Transverse colon (tissue), 4 donors: ENCODE measurements at regions not wholly inside any gene's neighbourhood (a gene's known extent, or its start where the extent isn't known, plus 50 kb on each side); places are given as distances from the start of the nearest gene placed in this dataset.

ENCODE experiments used
- DNase-seq: peaks from one replicate; pipeline ENCODE4 v3.0.0-alpha.2; 2019
- H3K27ac ChIP-seq, 4 donors: fragments of 200-600 bp; sonication (generic); 2 replicates each; pipeline ENCODE4 v1.5.1; 2016 to 2018; ENCODE audit warnings: inconsistent platforms in 4 of 4
- H3K27me3 ChIP-seq: fragments of 200-600 bp; sonication (generic); 2 replicates; pipeline ENCODE4 v1.5.1; 2017; ENCODE audit warnings: inconsistent platforms
- H3K36me3 ChIP-seq, 4 donors: fragments of 200-600 bp; sonication (generic); 2 replicates each; pipeline ENCODE4 v1.5.1; 2017 to 2019; ENCODE audit warnings: inconsistent platforms in 4 of 4
- H3K4me1 ChIP-seq, 4 donors: fragments of 200-600 bp; sonication (generic); 2 replicates each; pipeline ENCODE4 v1.5.1; 2017 to 2020; ENCODE audit warnings: inconsistent platforms in 4 of 4
- H3K4me3 ChIP-seq, 4 donors: fragments of 200-600 bp; sonication (generic); 1 replicate in 1 of 4; 2 replicates in 3 of 4; pipeline versions ENCODE4 v1.5.1 to v1.6.1; 2017 to 2019; ENCODE audit warnings: inconsistent platforms in 4 of 4
- H3K9me3 ChIP-seq, 2 donors: fragments of 200-600 bp; sonication (generic); 2 replicates each; pipeline ENCODE4 v1.5.1; 2017 to 2019; ENCODE audit warnings: inconsistent platforms in 2 of 2
- CTCF ChIP-seq, 5 experiments: fragments of 200-600 bp in 3 of 5; fragments of 450-650 bp in 2 of 5; sonication (generic) in 3 of 5; IDR thresholded peaks; 1 replicate in 2 of 5; 2 replicates in 3 of 5; pipeline ENCODE4 v1.5.1; 2016 to 2017; ENCODE audit warnings: antibody characterized with exemption in 5 of 5, inconsistent platforms in 3 of 5, mild to moderate bottlenecking in 2 of 5, moderate library complexity in 1 of 5
- EP300 ChIP-seq: sonication (generic); formaldehyde crosslinking; IDR thresholded peaks from one replicate; pipeline ENCODE4 v1.6.1; 2017; ENCODE audit warnings: antibody characterized with exemption, low read depth
- POLR2A ChIP-seq: fragments of 450-650 bp; IDR thresholded peaks from one replicate; pipeline ENCODE4 v1.6.1; 2016; ENCODE audit warnings: antibody characterized with exemption, mild to moderate bottlenecking, moderate library complexity
- POLR2AphosphoS5 ChIP-seq, 3 donors: sonication (generic); formaldehyde crosslinking; IDR thresholded peaks; one replicate each; pipeline ENCODE4 v1.6.1; 2016; ENCODE audit warnings: antibody characterized with exemption in 3 of 3
- whole genome bisulfite sequencing, 2 donors: methylation state at CpG; one replicate each; pipeline ENCODE4 v1.1.5; 2018; ENCODE audit warnings: low coverage in 1 of 2; 5-methylcytosine and 5-hydroxymethylcytosine counted together
- in situ Hi-C, 4 donors: fragments of 200-750 bp; cut with MboI; loops; one replicate each; pipeline versions ENCODE4 v1.15.0 to v1.15.1; 2017; ENCODE audit warnings: low sequenced_read_pairs in 3 of 4, low pct_ligation_motif_present in 1 of 4, low pct_unique_long_range_greater_than_20kb in 1 of 4
- intact Hi-C: fragments of 100-400 bp; cut with DNase I; formaldehyde crosslinking; loops from one replicate; pipeline ENCODE4 v1.15.1; 2023; ENCODE audit warnings: low total_unique reads

GRCh38 chr10:128178302-128178958 lies 52.2 kb upstream of the MKI67 start:
- no peaks in the 10 kb centered on the region for H3K4me1 ChIP-seq
- no peak for TF ChIP-seq EP300
- peak; percentile 13 to 38 (median 35) for TF ChIP-seq CTCF (IDR thresholded peaks at IDR 0.05)
- in situ Hi-C loops (no loop called here), intact Hi-C loops (no loop called here)
- peak; percentile 24 for DNase-seq
- H3K36me3 ChIP-seq, result no peaks in the 10 kb centered on the region
- peaks cover 9% of the 10 kb centered on the region for H3K27me3 ChIP-seq
- peaks cover 17 to 19% of the 10 kb centered on the region in 2 donors for H3K9me3 ChIP-seq
- 33 to 37% methylated on average over 7 of the region's 7 CpGs for WGBS, 2 donors
- H3K4me3 ChIP-seq, result no peak overlapping the region
- no peak overlapping the region for H3K27ac ChIP-seq

GRCh38 chr10:128180843-128181242 lies 54.6 kb upstream of the MKI67 start:
- H3K9me3 ChIP-seq, result peaks cover 3 to 8% of the 10 kb centered on the region in 2 donors
- no peak overlapping the region for H3K4me3 ChIP-seq
- in situ Hi-C loops, result no loop called here
- no peaks in the 10 kb centered on the region for H3K36me3 ChIP-seq
- intact Hi-C loops, result no loop called here
- no peak for DNase-seq
- peaks cover 10% of the 10 kb centered on the region for H3K27me3 ChIP-seq
- no peak for TF ChIP-seq CTCF (IDR thresholded peaks at IDR 0.05)
- no peak overlapping the region for H3K27ac ChIP-seq
- H3K4me1 ChIP-seq, result no peaks in the 10 kb centered on the region
- WGBS, 2 donors, result 61 to 73% methylated on average over 3 to 8 of the region's 8 CpGs

GRCh38 chr10:128185627-128186026 lies 59.4 kb upstream of the MKI67 start:
- in situ Hi-C loops (no loop called here), intact Hi-C loops (no loop called here)
- TF ChIP-seq POLR2AphosphoS5 (IDR thresholded peaks at IDR 0.05), result no peak
- TF ChIP-seq EP300, result no peak
- no peak for TF ChIP-seq POLR2A
- no peak for TF ChIP-seq CTCF (IDR thresholded peaks at IDR 0.05)
- H3K27ac ChIP-seq, result no peak overlapping the region
- no peaks in the 10 kb centered on the region for H3K4me1 ChIP-seq
- H3K4me3 ChIP-seq, result no peak overlapping the region
- H3K36me3 ChIP-seq, result no peaks in the 10 kb centered on the region
- WGBS, 2 donors, result 71 to 100% methylated on average over 1 of the region's 1 CpG
- no peak for DNase-seq
- peaks cover 23% of the 10 kb centered on the region for H3K27me3 ChIP-seq
- H3K9me3 ChIP-seq, result peaks cover 3 to 8% of the 10 kb centered on the region in 2 donors

- in situ Hi-C loops, result no loop called here
- Histone ChIP-seq H3K9me3 (peaks cover 3 to 8% of the 10 kb centered on the region in 2 donors), H3K27me3 (peaks cover 23% of the 10 kb centered on the region), H3K27ac (no peak overlapping the region), H3K4me1 (no peaks in the 10 kb centered on the region), H3K36me3 (no peaks in the 10 kb centered on the region), H3K4me3 (peak overlapping the region in 1 of 4 donors; percentile 12)
- TF ChIP-seq POLR2A, result no peak
- no peak for TF ChIP-seq EP300
- no peak for TF ChIP-seq CTCF (IDR thresholded peaks at IDR 0.05)
- TF ChIP-seq POLR2AphosphoS5 (IDR thresholded peaks at IDR 0.05), result no peak
- DNase-seq, result peak; percentile 14
- 28 to 37% methylated on average over 5 to 17 of the region's 17 CpGs for WGBS, 2 donors
- intact Hi-C loops, result no loop called here
Observed at GRCh38 chr10:128186959-128187787, 61.0 kb upstream of the MKI67 start.
